Fibroblast of peridontal ligament (primary cell): ENCODE measurements at regions not wholly inside any gene's neighbourhood (a gene's known extent, or its start where the extent isn't known, plus 50 kb on each side); places are given as distances from the start of the nearest gene placed in this dataset.

Experiments
- DNase-seq: peaks from one replicate; pipeline ENCODE4 v3.0.0-alpha.2; 2010; ENCODE audit errors: extremely low read depth

DNA sequence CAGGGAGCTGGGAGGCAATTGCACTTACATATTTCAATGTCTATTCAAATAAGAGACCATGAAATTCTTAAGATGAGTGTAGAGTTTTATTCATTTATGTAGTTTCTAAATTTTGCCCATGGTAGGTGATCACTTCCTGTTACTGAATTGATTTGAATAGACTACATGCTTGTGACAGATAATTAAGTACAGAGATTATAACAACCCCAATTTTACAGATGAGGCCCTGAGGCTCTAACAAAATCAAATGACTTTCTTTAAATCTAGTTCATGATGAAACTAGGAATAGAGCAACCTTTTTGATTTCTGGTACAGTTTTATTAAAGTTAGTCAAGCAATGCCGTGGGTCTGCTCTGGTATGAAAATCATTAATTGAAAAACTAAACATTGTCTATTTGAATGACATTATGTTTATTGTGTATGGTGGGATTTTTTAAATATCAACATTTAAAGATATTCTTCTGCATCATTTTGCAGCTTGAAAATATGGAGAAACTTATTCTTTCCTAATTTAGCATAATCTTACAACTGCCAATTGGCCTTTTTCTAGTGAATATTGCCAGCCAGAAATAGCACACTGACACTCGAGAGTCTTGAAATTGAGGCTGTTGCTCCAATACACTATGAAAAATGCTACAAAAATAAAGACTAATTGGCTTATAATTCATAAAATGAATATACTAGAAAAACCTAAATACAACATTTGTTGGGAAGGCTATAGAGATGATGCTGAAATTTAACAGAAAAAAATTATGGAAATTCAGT, 308.9 kb downstream of the SLC6A15 start:
- no peak for DNase-seq

DNA sequence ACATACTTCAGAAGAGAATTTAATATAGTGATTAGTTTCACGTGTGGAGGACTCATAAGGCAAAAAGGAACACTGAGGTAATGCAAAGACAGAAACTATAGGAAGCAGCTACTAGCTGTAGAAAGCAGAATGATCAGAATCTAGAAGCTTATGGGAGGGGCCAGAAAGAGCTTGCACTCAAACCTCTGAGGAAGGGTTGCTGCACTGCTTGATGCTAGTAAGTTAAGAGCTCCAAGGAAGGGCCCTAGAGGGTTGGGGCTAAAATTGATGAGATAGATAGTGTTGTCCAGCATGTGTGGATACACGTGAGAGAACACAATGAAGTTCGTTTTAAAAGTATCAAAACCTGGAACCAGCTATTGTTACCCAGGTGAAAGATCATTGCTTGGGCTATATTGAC, 311.1 kb downstream of the SLC6A15 start:
- DNase-seq: no peak

DNA sequence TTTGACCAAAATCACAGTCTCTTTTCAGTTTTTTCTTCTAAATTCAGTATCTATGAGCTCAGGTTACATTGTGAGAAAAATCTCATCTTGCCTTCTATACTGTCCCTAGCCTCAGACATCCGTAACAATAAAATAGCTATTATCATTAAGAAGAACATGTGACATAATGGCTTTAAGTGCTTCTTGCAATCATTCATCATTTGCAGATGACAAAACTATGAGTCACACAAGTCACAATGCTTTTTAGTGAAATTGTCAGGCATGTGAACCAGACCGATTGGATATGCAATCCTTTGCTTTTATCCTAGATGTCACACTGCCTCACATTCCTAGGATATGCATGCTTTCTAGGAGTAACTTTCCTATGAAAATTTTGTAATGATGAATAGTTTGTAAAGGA, 313.1 kb downstream of the SLC6A15 start:
- DNase-seq: peak; percentile 21

DNA sequence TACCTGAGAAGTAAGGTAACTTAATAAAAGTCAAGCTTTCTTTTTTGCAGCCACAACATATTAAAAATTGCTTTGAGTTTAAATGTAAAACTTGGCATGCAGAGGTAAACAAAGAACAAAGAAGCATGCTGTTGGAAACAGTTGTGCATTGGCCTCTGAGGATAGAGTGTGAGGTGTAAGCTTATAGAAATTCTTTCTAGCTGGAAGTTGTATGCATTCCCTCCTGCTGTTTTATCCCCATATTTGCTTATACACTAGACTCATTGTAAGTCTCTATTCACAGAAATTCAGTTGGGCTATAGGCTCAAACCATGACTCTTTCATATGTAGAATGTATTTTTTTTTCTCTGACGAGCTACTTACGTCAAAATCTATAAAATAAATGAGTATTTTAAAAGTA, 316.3 kb downstream of the SLC6A15 start:
- DNase-seq: no peak

DNA sequence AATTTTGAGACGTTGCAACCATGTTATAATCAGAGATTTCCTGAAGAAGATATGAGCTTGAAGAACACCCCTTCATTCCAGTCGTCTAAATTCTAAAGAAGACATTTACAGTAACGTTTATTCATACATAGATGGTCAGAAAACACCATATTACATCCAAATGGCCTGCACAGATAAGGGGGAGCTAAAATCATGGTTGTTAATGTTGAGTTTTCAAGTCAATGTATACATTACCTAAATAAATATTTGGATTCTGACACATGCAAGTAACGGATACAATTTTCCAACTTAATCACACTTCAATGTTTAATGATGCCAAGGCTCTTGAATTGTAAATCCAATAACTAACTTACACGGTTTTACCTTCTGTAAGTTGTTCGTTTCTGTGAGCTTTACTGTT, 318.4 kb downstream of the SLC6A15 start:
- no peak for DNase-seq

DNA sequence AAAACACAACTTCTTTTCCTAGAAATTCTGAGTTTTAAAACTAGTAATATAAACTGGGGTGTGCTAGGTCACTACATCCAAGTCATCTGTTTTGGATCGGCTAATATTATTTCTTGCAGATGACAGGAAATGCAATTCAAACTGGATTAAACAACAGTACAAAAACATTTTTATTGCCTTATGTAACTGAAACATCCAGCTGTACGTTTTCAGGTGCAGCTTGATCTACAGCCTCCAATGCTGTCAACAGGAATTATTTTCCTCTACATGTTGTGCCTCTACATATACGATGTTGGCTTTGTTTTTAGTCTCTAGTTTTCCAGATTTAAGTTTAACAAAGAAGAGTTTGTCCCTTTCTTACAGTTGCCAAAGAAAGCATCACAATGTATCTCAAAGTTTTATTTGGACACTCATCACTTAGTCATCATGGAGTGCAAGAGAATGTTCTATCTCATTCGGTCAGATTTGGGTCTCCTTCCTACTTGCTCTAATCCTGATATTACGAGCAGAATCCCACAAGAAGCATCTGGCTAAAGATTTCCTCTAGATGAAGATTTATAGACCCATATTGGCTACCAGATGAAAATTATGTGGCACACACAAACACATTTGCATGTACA, 326.7 kb downstream of the SLC6A15 start:
- peak; percentile 1 for DNase-seq

DNA sequence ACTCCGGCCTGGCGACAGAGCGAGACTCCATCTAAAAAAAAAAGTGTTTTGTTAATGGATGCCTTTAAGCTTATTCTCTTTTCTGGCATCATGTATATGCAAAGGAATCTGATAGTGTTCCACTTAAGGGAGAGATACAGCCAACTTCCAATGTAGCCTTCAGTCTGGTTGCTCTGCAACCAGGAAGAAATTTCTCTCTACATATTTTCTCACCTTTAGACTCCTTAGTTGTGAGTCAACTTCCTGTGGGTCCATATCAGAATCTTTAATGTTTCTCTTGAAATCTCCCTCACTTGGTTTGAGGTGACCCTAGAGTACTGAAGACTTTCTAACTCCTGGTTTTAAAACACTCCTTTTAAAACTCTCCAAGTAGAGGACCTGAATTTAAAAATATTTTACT, 340.4 kb downstream of the SLC6A15 start:
- no peak for DNase-seq

DNA sequence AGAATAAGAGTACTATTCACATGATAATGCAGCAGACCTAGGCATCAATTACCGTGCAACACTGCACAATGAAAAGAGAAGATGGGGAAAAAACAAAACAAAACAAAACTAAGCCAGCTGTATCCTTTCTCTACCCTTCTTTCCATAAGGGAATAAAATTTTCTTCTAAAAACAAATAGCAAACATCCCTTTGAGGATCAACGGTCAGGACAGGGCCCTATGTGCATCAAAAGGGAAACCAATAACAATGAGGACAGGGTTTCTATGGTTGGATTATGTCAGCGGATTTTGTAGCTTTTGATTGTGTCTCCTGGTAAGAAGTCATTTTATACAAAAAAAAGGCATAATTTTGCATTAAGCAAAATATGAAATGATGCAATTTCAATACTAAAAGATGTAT, 350.3 kb downstream of the SLC6A15 start:
- DNase-seq: no peak

DNA sequence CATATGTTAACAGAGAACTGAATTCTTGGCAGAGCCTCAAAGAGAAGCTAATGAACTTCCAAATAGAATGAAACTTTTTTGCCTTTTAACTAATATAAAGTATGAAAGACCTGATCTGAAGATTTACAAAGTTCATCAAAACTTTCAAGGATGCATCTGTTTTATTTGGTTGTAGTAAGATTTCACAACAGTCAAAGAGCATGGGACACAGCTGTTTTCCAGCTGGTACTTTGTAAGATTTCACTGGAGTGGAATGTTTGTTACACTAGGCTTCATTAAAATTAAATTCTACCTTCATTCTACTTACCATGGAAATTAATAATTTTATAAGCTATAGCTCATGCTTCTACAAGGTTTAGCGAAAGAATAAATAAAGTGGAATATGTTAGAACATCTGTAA, 351.2 kb downstream of the SLC6A15 start:
- peak; percentile 31 for DNase-seq

DNA sequence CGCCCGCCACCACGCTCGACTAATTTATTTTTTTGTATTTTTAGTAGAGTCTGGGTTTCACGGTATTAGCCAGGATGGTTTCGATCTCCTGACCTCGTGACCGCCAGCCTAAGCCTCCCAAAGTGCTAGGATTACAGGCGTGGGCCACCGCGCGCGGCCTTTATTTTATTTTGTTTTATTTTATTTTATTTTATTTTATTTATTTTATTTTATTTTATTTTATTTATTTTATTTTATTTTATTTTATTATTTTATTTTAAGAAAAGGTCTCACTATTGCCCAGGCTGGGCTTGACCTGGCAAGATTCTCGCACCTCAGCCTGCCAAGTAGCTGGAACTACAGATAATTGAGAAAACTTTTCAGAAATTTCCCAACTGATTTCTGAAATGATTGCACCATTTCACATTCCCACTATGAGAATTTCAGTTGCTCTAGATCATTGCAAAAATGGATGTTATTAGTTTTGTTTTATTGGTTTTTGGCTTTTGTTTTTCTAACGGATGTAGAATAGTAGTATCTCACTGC, 358.3 kb downstream of the SLC6A15 start:
- DNase-seq: no peak

DNA sequence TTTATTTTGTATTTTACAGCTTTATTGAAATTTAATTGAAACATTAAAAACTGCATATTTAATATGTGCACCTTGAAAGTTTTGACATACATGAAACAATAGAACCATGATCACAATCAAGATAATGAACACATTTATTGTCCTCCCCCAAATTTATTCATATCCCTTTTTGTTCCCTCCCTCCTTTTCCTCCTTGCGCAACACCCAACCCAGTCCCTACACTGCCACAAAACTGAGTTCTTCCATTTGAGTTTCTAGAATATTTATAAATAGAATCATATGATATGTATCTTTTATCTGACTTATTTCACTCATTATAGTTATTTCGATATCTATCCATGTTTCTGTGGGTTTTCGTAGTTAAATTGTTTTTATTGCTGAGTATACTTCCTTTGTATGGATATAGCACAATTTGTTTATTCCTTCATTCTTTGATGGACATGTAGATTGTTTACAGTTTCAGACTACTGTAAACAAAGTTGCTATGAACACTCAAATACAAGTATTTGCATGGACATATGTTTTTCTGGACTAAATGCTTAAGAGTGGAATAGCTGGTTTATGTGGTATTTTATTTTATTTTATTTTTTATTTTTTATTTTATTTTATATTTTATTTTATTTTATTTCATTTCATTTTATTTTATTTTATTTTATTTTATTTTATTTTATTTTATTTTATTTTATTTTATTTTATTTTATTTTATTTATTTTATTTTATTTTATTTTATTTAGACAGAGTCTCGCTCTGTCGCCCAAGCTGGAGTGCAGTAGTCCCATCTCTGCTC, 359.1 kb downstream of the SLC6A15 start:
- no peak for DNase-seq

DNA sequence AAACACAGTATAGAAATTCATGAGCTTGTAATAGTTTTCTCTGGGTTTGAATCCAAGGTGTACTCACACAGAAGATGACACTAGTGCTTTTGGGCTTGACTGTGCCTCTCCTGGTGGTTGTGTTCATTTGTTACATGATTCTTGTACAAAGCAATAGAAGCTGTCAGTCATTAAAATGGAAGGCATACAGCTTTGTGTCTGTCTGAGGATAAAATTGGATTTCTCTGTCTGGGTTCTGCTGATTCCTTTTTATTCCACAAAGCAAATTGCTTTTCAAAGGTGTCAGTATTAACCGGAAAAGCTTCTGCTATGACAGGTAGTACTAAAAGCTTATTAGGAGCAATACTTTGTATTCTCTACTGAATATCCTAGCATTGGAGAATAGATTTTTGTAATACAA, 361.2 kb downstream of the SLC6A15 start:
- DNase-seq: no peak

DNA sequence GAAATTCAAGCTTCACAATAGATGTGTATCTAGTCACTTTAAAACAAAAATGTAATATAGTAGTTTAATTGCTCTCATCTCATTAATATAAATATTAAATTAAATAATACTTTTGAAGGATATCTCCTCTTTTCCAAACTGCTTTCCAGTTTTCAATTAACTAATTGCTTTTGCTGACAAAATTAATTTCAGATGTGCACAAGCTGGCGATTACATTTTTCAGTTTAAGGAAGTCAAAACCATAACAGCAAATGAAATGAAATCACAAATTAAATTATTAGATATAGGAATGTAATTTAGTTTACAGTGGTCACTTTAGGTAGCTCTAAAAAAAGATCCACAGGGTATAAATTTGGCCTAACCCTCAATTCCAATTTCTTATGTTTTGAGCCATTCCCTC, 362.1 kb downstream of the SLC6A15 start:
- no peak for DNase-seq

DNA sequence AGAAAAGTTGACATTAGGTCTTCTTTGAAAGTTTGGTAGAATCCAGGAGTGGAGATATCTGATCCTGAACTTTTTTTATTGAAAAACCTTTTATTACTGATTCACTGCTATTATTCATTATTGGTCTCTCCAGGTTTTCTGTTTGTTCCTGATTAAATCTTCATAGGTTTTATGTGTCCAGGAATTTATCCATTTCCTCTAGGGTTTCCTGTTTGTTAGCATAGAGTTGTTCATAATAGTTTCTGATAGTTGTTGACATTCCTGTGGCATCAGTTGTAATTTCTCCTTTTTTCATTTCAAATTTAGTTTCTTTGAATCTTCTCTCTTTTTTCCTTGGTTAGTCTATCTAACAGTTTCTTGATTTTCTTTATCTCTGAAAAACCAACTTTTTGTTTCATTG, 370.3 kb downstream of the SLC6A15 start:
- DNase-seq: peak; percentile 3

DNA sequence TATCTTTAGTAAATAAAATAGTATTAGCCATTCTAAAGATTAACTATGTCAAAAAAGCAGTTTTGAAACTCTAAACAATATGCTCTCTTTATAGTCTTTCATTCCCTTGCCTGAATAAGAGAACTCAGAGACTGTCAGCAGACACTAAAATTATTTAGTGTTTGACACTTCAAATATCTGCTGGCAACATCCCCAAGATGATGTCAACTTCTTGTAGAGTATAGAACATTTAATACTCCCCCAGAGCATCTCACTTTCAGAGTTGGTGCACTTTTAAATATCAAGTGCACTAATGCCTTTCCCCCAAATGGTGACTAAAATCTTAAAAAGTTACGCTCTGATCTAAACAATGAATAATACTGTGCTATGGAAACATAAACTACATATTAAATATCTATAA, 374.9 kb downstream of the SLC6A15 start:
- DNase-seq: no peak

DNA sequence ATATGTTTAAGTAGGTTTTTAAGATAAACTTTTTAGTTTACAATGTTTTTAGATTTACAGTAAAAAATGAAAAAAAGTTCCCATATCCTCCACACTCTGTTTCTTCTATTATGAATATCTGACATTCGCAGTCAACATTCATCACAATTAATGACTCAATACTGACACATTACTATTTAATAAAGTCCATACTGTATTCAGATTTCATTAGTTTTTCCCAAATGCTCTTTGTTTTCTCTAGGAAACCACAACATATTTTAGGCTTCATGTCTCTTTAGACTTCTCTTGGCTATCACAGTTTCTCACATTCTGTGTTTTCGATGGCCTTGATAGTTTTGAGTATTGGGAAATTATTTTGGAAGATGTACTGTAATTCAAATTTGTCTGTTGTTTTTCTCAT, 399.8 kb downstream of the SLC6A15 start:
- no peak for DNase-seq

DNA sequence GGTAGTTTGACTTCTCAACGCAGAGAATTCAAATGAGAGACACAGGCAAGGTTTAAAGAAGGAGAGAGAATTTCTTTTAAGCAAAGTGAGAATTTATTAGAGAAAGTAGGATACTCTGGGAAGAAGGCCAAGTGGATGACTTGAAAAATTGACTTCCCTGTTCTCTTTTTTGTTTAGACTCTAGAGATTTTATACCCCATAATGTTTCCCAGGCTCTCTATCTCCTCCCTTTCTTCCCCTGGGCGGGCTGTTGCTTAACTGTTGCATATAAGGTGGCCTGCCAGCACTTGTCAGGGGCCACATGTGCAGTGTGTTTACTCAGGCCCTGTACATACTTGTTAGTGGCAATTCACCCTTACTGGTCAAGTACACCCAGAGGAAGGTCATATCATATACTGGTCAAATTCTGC, 403.7 kb downstream of the SLC6A15 start:
- DNase-seq: no peak

DNA sequence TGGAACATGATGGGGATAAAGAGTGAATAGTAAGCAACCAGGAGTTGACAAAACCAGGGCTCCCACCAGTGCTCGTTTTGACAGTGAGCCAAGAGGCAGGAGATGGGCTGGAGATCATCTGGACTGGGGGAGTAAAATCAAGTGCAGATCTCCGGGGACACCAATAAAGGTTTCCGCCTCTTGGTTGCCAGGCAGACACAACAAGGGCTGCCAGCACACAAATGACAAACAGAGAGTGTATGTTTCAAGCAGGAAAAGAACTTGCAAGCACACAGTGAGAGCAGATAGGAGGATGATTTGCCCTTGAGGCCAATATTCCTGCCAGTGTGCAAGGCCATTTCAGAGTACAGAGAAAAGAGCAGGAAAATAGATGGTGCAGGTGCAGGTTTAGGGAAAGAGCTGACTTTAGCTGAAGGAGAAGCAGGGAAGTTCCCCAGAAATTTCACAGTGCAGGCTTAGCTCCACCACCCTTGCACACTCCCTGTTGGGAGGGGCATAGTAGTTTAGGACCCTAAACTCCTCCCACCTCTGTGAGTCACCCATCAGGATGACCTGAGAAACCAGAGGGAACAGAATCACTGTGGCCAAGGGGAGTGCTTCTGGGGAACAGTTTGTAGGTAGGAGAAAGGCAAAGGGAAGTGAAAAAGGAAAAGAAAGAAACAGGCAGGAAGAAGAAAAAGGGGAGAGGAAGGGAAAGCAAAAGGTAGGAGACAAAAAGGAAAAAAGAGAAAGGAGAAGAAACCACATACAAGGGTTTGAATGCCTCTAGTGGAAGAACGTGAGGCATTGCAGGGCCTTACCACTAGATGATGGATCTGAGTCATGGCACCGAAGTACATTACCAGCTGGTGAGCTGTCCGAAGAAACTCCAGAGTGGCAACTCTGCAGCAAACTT, 404.4 kb downstream of the SLC6A15 start:
- DNase-seq: peak; percentile 87

DNA sequence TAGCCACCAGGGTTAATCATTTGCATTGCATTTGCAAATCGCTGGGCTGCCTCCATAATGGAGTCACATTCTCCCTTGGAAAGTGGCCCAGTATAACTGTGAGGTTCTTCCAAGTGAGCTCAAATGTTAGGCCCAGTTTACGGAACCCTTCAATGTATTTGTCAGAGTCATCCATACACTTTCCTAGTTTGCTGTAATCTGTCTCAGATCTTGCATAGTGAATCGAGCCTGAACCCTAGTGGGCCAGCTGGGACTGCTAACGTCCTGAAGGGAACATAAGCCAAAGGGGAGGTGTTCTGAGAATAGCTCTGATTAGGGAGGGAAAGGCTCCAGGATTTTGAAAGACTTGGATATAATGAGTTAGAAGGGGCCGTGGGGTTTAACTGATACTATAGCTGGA, 406.3 kb downstream of the SLC6A15 start:
- DNase-seq: peak; percentile 42

DNA sequence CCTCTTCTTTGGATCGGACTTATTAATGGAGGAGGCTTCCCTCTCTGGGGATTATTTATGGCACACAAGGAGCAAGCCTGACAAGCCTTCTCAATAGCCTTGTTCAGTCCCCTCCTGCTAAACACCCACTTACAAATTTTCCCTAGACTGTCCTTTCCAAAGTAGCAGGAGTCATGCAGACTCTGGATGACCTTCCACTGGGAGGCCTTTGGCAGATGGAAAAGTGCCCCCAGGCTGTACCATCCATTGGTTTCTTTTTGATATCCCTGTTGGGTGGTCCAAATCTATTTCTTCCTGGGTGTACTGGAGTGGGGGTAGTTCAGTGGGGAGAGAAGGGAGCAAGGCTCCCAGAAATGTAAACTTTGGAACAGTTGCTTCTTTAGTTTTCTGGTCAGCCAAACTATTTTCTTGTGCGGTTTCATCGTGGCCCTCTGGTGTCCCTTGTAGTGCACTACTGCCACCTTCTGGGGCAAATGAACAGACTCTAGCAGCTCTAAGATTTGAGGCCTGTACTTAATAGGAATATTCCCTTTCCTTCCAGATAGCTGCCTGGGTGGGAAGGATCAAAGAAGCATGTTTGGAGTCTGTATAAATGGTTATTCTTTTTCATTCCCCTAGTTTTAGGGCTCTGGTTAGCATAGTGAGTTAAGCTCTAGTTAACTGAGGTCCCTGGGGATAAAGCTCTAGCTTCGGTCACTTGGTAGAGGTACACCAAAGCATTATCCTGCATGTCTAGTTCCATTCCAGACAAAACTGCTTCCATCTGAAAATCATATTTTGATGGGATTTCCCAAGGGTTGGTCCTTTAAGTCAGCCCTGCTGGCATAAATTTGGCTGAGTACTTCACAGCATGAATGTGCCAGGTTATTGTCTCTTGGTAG, 409.5 kb downstream of the SLC6A15 start:
- DNase-seq: peak; percentile 86
